Hypothalamus (tissue), 51 donors: ENCODE measurements at regions not wholly inside any gene's neighbourhood (a gene's known extent, or its start where the extent isn't known, plus 50 kb on each side); places are given as distances from the start of the nearest gene placed in this dataset.
"Not testable (repeated sequence)": the region's sequence is repeated elsewhere in the genome, so short reads cannot be mapped to it uniquely, and the experiment has no call there.

Source experiments
- DNase-seq, 51 donors: peaks; one replicate each; lab custom pipeline; 2025; lab: John Stamatoyannopoulos, UW

GRCh38 chr7:13062631-13063030 is 375.2 kb downstream of the ARL4A start:
- no peak for DNase-seq

DNA sequence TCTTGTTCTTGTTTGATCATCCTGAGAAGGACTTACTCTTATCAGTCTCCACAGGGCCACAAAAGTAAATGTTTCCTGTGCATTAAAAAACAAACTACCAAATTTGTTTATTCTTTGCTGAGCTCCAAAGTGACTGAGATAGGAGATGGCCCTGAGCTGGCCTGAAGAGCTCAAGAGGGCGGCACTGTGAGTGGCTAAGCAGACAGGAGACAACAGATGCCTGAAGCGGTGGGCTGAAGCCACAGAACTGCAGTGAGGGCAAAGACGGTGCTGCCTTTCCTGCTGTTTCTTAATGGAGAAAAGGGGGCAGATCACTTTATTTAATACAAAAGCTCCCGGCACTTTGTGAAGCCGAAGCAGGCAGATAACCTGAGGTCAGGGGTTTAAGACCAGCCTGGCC is 379.6 kb downstream of the ARL4A start:
- DNase-seq = no peak

GRCh38 chr7:13068032-13068431 is 380.6 kb downstream of the ARL4A start:
- no peak for DNase-seq

GRCh38 chr7:13069841-13070240 is 382.4 kb downstream of the ARL4A start:
- DNase-seq = no peak

GRCh38 chr7:13072014-13072413 is 384.6 kb downstream of the ARL4A start:
- DNase-seq = no peak

DNA sequence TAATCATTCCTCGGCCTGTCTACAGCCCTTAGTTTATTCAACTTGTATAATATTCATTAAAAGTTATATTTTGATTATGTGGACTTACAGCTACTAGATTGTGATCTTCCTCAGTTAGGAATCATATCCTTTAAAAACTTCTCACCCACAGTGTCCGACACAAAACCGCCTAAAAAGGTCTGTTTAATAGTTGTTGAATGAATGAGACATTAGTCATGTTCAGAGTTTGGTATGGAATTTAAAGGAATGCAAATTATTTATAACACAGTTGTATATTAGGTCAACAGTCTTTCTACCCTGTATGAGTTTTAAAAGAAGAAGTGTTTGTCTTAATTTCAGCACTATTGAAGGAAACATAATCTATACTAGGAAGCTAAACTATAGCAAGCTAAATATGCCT is 390.0 kb downstream of the ARL4A start:
- no peak for DNase-seq

DNA sequence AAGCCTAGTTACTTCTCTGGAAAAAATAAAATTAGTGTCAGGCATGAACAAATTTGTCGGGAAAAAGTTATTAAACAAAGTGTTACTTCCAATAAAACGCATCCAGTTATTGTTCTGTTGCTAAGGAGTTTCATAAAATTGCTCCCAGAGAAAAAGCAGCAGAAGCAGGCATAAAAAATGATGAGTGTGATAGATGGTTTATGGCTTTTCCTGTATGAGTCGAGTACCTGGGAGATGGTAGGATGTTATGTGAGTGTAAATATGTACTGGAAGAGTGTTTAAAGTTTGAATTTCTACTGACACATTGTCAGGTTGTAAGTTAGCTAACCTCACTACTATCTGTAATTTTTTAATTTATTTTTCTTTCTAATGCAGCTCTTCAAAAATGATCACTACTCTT is 390.7 kb downstream of the ARL4A start:
- DNase-seq = no peak

GRCh38 chr7:13090959-13091358 is 403.5 kb downstream of the ARL4A start:
- DNase-seq = no peak

GRCh38 chr7:13091974-13092707 is 404.7 kb downstream of the ARL4A start:
- no peak for DNase-seq

DNA sequence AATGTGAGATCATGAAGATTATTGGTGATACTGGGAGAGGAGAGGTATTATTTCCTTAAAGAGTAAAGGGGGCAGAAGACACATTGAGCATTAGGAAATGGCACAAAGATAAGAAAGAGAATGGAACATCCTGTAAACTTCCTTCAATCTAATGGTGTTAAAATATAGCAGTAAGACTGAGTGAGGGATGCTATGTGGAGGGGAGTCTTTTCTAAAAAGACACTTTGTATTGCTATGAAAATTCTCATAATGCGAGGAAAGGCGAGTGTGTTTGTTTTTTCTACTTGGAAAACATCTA is 405.2 kb downstream of the ARL4A start:
- no peak for DNase-seq

- DNase-seq = no peak
Observed at GRCh38 chr7:13093160-13093559, 405.7 kb downstream of the ARL4A start.

- no peak for DNase-seq
Observed at GRCh38 chr7:13097499-13097898, 410.1 kb downstream of the ARL4A start.

DNA sequence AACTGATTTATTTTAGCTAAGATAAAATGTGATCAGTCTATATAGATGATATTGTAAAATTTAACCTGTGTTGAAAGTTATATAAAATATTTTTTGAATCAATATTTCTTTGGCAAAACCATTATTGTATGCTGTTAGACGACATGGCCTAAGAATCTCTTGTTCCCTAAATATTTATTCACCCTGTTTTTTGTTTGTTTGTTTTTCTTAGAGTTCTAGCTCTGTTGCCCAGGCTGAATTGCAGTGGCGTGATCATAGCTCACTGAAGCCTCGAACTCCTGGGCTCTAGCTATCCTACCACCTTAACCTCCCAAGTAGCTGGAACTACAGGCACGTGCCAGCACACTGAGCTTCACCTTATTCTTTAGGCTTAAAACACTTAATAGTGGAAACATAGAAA is 410.7 kb downstream of the ARL4A start:
- DNase-seq = no peak

- no peak for DNase-seq
Observed at GRCh38 chr7:13099154-13099795, 411.8 kb downstream of the ARL4A start.

GRCh38 chr7:13104128-13104527 is 416.7 kb downstream of the ARL4A start:
- DNase-seq = no peak

DNA sequence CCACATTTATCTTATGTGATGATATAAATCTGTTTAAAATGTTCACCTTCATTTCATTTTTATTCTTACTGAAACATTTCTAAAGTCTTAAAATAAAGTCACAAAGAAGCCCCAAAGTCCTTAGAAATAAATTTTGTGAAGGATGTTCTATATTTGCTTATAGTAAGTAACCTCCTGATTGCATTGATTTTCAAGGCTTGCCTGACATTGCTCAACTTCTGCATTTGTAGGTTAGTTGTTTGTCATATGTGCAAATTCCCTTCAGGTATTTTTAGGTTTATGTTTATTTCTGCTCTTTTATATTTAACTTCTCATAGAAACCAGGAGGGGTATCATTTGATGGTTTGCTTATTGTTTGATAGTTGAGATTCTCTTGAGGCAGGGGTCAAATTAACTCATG is 417.8 kb downstream of the ARL4A start:
- DNase-seq = no peak

GRCh38 chr7:13106513-13106912 is 419.1 kb downstream of the ARL4A start:
- DNase-seq = no peak

GRCh38 chr7:13107291-13107690 is 419.9 kb downstream of the ARL4A start:
- no peak for DNase-seq

- DNase-seq = no peak
Observed at GRCh38 chr7:13108061-13108460, 420.6 kb downstream of the ARL4A start.

DNA sequence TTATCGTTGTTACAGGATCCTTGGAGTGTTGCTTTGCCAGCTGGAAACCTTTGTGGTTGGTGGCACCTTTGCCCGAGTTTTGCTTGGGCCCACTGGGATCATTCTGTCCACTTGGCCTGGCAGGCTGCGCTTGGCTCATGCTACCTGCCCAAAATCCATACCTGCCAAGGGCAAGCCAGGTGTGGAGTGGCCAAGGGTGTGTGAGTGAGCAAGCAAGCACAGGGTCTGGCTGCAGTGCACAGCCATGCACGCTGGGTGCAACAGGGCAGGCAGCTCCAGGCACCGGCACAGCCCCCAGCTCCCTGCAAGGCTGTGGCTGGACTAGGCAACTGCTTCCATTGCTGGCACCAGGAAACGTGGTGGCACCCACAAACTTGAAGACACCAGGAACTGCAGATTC is 421.8 kb downstream of the ARL4A start:
- DNase-seq = no peak

- DNase-seq = no peak
Observed at GRCh38 chr7:13110107-13110506, 422.7 kb downstream of the ARL4A start.

- no peak for DNase-seq
Observed at GRCh38 chr7:13111230-13111629, 423.8 kb downstream of the ARL4A start.

- not testable (repeated sequence) for DNase-seq
Observed at GRCh38 chr7:13114240-13114639, 426.8 kb downstream of the ARL4A start.
